ENCODE measurements at regions not wholly inside any gene's neighbourhood (a gene's known extent, or its start where the extent isn't known, plus 50 kb on each side); places are given as distances from the start of the nearest gene placed in this dataset.

GRCh38 chr4:133683967-133684366 lies 517.6 kb downstream of the PABPC4L start:
- Histone ChIP-seq H3K4me1 (ENCODE audit: insufficient read depth, low read length) (no peaks in the 10 kb centered on the region), H2BK15ac (ENCODE audit: low read depth, low read length) (no peak overlapping the region), H3K23ac (ENCODE audit: insufficient read length, low read depth, low read length) (no peak overlapping the region), H3K79me2 (ENCODE audit: insufficient read depth, low read length) (no peaks in the 10 kb centered on the region), H3K4ac (ENCODE audit: low read depth, low read length) (no peak overlapping the region), H3K79me1 (ENCODE audit: insufficient read depth, low read depth, low read length, poor library complexity, severe bottlenecking) (no peaks in the 10 kb centered on the region), H3T11ph (ENCODE audit: low read length) (no peak overlapping the region), H4K20me1 (ENCODE audit: control insufficient read depth, insufficient read depth, insufficient read length) (no peaks in the 10 kb centered on the region), H2AFZ (ENCODE audit: low read length) (peak overlapping the region; percentile 14), H3K27ac (ENCODE audit: insufficient read length, low read depth, low read length) (no peak overlapping the region), H4K8ac (replicated peaks; ENCODE audit: insufficient read length, low read depth, low read length) (no peak overlapping the region), H3K9ac (ENCODE audit: extremely low read depth, insufficient read length, low read length) (no peak overlapping the region), H3K23me2 (ENCODE audit: insufficient read length, low read depth, low read length, poor library complexity, severe bottlenecking) (no peaks in the 10 kb centered on the region), H4K5ac (ENCODE audit: insufficient read length, low read depth, low read length) (no peak overlapping the region), H2BK20ac (ENCODE audit: low read depth, low read length, poor library complexity, severe bottlenecking) (no peak overlapping the region), H2BK12ac (ENCODE audit: insufficient read length, low read depth, low read length) (no peak overlapping the region), H4K91ac (ENCODE audit: insufficient read length, low read depth, low read length) (no peak overlapping the region), H3K9me3 (ENCODE audit: control insufficient read depth, low read depth, low read length) (no peaks in the 10 kb centered on the region), H2BK120ac (ENCODE audit: low read depth, low read length, poor library complexity, severe bottlenecking) (no peak overlapping the region), H3K4me2 (ENCODE audit: insufficient read depth, insufficient read length, low read length) (no peak overlapping the region), H2BK5ac (ENCODE audit: insufficient read length, low read length) (no peak overlapping the region), H3K18ac (ENCODE audit: insufficient read length, low read depth, low read length) (no peak overlapping the region), H3K27me3 (ENCODE audit: insufficient read depth, low read length) (no peaks in the 10 kb centered on the region), H3K14ac (ENCODE audit: insufficient read depth, low read length) (no peak overlapping the region), H2AK5ac (ENCODE audit: insufficient read length, low read length) (no peak overlapping the region), H3K56ac (ENCODE audit: insufficient read length, low read depth, low read length) (no peak overlapping the region)
- no CpG with 5 or more reads among the region's 6 CpGs for WGBS (ENCODE audit: extremely low coverage, insufficient read length, low lambda C conversion rate)
- peaks cover 32 to 44% of the 10 kb centered on the region in 2 experiments for H3K9me3 Mint-ChIP-seq
- no peak overlapping the region for H3K4me3 Mint-ChIP-seq
- H3K36me3 Mint-ChIP-seq (ENCODE audit: insufficient read depth in 1 of 3, low read depth in 3 of 3) = peaks cover 12 to 41% (median 17%) of the 10 kb centered on the region in 3 experiments
- TF ChIP-seq, protein P1, sequence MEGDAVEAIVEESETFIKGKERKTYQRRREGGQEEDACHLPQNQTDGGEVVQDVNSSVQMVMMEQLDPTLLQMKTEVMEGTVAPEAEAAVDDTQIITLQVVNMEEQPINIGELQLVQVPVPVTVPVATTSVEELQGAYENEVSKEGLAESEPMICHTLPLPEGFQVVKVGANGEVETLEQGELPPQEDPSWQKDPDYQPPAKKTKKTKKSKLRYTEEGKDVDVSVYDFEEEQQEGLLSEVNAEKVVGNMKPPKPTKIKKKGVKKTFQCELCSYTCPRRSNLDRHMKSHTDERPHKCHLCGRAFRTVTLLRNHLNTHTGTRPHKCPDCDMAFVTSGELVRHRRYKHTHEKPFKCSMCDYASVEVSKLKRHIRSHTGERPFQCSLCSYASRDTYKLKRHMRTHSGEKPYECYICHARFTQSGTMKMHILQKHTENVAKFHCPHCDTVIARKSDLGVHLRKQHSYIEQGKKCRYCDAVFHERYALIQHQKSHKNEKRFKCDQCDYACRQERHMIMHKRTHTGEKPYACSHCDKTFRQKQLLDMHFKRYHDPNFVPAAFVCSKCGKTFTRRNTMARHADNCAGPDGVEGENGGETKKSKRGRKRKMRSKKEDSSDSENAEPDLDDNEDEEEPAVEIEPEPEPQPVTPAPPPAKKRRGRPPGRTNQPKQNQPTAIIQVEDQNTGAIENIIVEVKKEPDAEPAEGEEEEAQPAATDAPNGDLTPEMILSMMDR (conservative IDR thresholded peaks at IDR 0.05) = no peak
- peaks cover 0 to 2% of the 10 kb centered on the region in 2 experiments; a peak in 1 of 4 replicates for H3K4me1 Mint-ChIP-seq
- H3K27me3 Mint-ChIP-seq (ENCODE audit: low read depth) = no peaks in the 10 kb centered on the region
- H3K27ac Mint-ChIP-seq = no peak overlapping the region
- no peak for DNase-seq

Data from H9 (cell line).